Glutamatergic neuron (in vitro differentiated cells): ENCODE measurements at regions not wholly inside any gene's neighbourhood (a gene's known extent, or its start where the extent isn't known, plus 50 kb on each side); places are given as distances from the start of the nearest gene placed in this dataset.

ENCODE experiments used
- DNase-seq: peaks from one replicate; pipeline ENCODE4 v3.0.0; 2022
- H3K27ac Mint-ChIP-seq: one replicate; pipeline ENCODE4 v1.8.0; 2020; ENCODE audit warnings: mild to moderate bottlenecking, mixed read lengths, inconsistent platforms; ENCODE audit not compliant: unreplicated experiment
- H3K27me3 Mint-ChIP-seq: one replicate; pipeline ENCODE4 v1.8.0; 2020; ENCODE audit warnings: mild to moderate bottlenecking, moderate library complexity, mixed read lengths, inconsistent platforms; ENCODE audit not compliant: unreplicated experiment
- H3K36me3 Mint-ChIP-seq: one replicate; pipeline ENCODE4 v1.8.0; 2020; ENCODE audit warnings: mild to moderate bottlenecking, mixed read lengths, inconsistent platforms; ENCODE audit not compliant: unreplicated experiment
- H3K4me1 Mint-ChIP-seq: one replicate; pipeline ENCODE4 v1.8.0; 2020; ENCODE audit warnings: mild to moderate bottlenecking, low read depth, mixed read lengths, inconsistent platforms; ENCODE audit not compliant: unreplicated experiment
- H3K4me3 Mint-ChIP-seq: one replicate; pipeline ENCODE4 v1.8.0; 2020; ENCODE audit warnings: mild to moderate bottlenecking, mixed read lengths, inconsistent platforms; ENCODE audit not compliant: unreplicated experiment
- H3K9me3 Mint-ChIP-seq: one replicate; pipeline ENCODE4 v1.8.0; 2020; ENCODE audit warnings: mild to moderate bottlenecking, moderate library complexity, mixed read lengths, inconsistent platforms; ENCODE audit not compliant: unreplicated experiment
- CTCF ChIP-seq: fragments of 200-600 bp; sonication (generic); IDR thresholded peaks from one replicate; pipeline ENCODE4 v1.5.0; 2021; ENCODE audit not compliant: partially characterized antibody, unreplicated experiment

DNA sequence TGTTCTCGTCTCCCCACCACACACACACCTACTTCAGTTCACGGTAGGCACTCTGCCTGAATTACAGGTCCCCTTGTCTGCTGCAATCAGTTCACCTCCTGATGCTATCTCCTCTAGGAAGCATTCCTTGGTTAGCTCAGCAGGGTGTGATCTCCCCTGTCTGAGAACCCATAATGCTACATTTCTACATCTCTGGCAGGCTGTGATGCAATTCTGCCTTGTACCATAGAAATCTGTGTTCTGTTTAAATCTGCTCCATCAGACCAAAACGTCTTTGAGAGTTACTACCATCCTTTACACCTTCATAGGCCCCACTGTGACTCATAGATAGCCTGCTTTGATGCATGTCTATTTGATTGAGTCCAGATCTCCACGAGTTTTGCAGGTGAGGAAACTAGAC, 103.9 kb downstream of the TTC32 start:
- no peak for TF ChIP-seq CTCF
- no peak overlapping the region for H3K4me3 Mint-ChIP-seq
- no peaks in the 10 kb centered on the region for H3K27me3 Mint-ChIP-seq
- H3K4me1 Mint-ChIP-seq = peaks cover 2% of the 10 kb centered on the region
- no peak overlapping the region for H3K27ac Mint-ChIP-seq
- DNase-seq = no peak
- H3K9me3 Mint-ChIP-seq = peaks cover 2% of the 10 kb centered on the region
- no peaks in the 10 kb centered on the region for H3K36me3 Mint-ChIP-seq

- DNase-seq = no peak
- Mint-ChIP-seq H3K36me3 (no peaks in the 10 kb centered on the region), H3K4me1 (peaks cover 2% of the 10 kb centered on the region), H3K9me3 (peaks cover 2% of the 10 kb centered on the region), H3K4me3 (no peak overlapping the region), H3K27ac (no peak overlapping the region), H3K27me3 (no peaks in the 10 kb centered on the region)
- TF ChIP-seq CTCF = no peak
These were observed 104.5 kb downstream of the TTC32 start for GRCh38 chr2:19797243-19797810.

- no peak overlapping the region for H3K4me3 Mint-ChIP-seq
These were observed 105.6 kb downstream of the TTC32 start for GRCh38 chr2:19796035-19796695.

GRCh38 chr2:19793132-19793750, 108.5 kb downstream of the TTC32 start:
- Mint-ChIP-seq H3K4me1 (peaks cover 4% of the 10 kb centered on the region), H3K36me3 (no peaks in the 10 kb centered on the region), H3K27me3 (peaks cover 2% of the 10 kb centered on the region), H3K27ac (no peak overlapping the region), H3K9me3 (no peaks in the 10 kb centered on the region), H3K4me3 (no peak overlapping the region)
- TF ChIP-seq CTCF = no peak
- no peak for DNase-seq

More at GRCh38 chr2:19796035-19796695, 105.6 kb downstream of the TTC32 start:
- no peak for TF ChIP-seq CTCF
- Mint-ChIP-seq H3K9me3 (peaks cover 2% of the 10 kb centered on the region), H3K36me3 (no peaks in the 10 kb centered on the region), H3K27ac (no peak overlapping the region), H3K27me3 (no peaks in the 10 kb centered on the region), H3K4me1 (peaks cover 2% of the 10 kb centered on the region)
- no peak for DNase-seq

DNA sequence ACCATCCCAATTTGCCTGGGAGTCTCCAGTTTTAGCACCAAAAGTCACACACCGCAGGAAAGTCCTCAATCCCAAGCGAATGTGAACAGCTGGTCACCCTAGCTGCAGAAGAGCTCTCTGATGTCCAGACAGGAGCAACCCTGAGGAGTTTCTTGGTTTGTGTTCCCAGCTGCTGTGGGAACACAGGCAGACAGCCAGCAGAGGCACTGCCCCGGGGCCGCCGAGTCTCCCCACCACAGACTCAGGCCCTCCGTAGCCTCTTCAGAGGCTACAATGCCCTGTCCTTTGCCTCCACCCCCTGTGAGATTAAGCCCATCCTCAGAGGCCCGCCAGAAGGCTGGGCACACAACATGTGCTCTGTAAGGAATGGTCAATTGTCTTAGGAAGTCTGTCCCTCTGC, 111.5 kb downstream of the TTC32 start:
- DNase-seq = no peak
- H3K4me3 Mint-ChIP-seq = no peak overlapping the region
- H3K4me1 Mint-ChIP-seq = peaks cover 2% of the 10 kb centered on the region
- peaks cover 2% of the 10 kb centered on the region for H3K27me3 Mint-ChIP-seq
- H3K27ac Mint-ChIP-seq = no peak overlapping the region
- TF ChIP-seq CTCF = no peak
- H3K9me3 Mint-ChIP-seq = no peaks in the 10 kb centered on the region
- no peaks in the 10 kb centered on the region for H3K36me3 Mint-ChIP-seq
